ENCODE measurements at regions not wholly inside any gene's neighbourhood (a gene's known extent, or its start where the extent isn't known, plus 50 kb on each side); places are given as distances from the start of the nearest gene placed in this dataset.
"Not testable (repeated sequence)": the region's sequence is repeated elsewhere in the genome, so short reads cannot be mapped to it uniquely, and the experiment has no call there.

- DNase-seq (ENCODE audit: low spot score): no peak
Measured at GRCh38 chr4:148954011-148954749, 512.0 kb upstream of the NR3C2 start.

GRCh38 chr4:148951346-148951745 is 509.1 kb upstream of the NR3C2 start:
- no peak for DNase-seq (ENCODE audit: low spot score)

GRCh38 chr4:148946271-148946670 is 504.1 kb upstream of the NR3C2 start:
- DNase-seq (ENCODE audit: low spot score): no peak

DNA sequence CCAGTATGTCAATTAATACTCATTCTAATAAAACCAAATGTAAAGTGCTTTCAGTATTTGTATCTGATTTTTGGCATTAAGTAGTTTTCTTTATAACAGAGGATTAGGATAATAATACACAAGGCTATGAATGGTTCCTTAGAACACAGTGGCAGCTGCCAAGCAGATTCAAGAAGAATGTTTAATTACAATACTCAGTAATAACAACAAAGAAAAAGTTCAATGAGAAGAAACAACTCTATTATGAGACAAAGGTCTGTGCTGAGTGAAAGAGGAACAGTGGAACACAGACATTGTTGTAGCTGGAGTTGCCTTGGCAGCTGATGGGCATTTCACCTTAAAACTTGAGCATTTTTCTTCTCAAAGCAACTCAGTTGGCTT is 502.6 kb upstream of the NR3C2 start:
- no peak for DNase-seq (ENCODE audit: low spot score)

GRCh38 chr4:148944136-148944838 is 502.1 kb upstream of the NR3C2 start:
- no peak for DNase-seq (ENCODE audit: low spot score)

DNA sequence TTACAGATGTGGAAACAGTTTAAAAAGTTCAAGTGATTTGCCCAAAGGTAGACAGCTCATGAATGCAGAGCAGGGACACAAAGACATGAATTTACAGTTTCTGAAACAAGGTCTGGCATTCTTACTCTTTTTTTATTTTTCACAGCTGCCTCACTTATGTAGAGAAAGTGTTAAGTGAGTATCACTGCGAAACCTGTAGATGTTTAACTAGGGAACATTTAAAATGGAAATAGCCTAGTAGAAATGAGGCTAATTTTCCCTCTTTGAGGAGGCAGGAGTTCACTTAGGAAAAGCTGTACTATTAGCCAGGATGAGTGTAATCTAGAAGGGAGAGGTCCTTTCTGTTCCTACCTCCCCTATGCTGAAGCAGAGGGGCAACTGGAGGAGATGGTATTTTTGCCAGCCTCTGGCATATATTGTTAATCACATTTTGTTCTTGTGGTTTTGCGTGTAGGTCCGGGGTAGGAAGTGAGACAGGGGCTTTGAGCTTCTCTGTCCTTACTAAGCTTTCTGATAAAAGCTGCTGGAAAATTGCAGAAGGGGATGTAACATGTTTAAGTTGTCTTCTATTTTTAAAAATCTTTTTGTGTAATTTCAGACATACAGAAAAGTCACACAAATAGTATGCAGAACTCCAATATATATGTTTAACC is 492.8 kb upstream of the NR3C2 start:
- DNase-seq (ENCODE audit: low spot score): no peak

DNA sequence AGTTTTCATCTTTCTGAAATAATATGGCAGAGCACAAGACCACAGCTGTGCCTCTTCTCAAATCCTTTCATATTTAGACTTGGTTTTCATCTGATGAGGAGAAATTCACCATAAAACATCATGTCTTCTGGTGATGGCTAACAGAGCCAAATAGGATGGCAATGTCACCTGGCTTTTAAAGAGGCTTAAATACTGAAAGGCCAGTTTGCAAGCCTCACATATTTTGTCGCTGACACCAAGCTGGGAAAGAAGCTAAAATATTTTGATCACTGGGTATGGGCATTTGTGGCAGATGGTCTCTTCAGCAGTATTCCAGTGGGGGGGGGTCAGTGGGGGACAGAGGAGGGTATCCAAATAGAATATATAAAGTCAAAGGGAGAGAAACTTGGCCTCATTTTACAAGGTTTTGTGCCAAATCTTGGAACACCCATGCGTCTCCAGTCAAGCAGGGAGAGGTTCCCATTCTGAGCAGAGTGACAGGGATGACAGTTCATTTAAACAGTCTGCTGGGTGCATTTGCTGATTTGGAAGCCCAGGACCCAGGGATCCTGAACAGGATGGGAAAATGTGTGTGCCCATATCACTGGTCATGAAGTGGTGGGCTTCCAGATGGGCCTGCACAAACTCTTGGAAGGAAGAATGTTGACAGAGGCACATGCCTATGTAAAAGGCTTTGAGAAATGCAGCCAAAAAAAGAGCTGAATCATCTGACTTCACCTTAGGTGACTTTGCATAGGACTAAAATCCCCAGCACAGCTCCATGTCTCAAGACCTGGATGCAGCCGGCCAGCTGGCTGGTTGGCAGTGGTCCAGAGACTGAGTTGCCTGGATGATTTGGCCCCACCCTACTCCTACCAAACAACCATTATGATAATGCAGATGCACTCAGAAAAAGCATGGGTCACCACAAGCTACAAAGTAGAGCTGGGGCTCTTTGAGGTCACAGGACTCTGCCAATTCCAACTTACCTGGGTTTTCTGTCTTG is 484.4 kb upstream of the NR3C2 start:
- DNase-seq (ENCODE audit: low spot score): no peak

DNA sequence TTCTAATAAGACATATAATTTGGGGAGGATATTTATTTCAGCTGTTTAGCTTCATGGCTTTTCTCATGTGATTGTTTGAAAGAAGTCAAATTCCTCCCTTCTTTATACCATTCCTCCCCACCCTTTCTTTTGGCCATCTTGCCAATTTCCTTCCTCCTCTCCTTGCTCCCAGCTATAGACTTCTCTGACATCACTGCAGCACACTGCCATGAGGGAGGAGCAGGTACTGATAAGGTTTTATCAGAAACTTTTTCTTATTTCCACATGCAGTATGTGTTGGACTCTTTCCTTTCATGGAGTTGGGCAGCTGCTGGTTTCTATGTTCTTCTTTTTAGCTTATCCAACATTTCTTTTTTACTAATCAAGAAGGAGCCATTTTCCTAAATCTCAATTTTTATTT is 481.7 kb upstream of the NR3C2 start:
- no peak for DNase-seq (ENCODE audit: low spot score)

DNA sequence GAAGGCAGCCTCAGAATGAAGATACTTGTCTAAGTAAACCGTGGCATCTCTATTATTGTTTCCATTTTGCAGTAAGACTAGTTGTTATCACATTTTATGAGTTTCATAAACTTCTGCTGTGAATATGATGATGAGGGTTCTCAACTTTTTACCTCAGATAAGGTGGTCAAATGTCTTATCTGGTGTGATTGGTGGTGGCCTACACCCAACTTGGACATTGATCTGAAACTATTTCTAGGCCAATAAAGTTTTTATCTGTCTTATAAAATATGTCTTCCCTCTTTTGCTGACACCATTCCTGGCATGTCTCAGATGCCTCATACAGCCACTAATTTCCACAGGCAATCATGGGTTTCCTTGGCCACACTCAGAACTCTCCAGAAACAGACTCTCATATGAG is 480.3 kb upstream of the NR3C2 start:
- no peak for DNase-seq (ENCODE audit: low spot score)

DNA sequence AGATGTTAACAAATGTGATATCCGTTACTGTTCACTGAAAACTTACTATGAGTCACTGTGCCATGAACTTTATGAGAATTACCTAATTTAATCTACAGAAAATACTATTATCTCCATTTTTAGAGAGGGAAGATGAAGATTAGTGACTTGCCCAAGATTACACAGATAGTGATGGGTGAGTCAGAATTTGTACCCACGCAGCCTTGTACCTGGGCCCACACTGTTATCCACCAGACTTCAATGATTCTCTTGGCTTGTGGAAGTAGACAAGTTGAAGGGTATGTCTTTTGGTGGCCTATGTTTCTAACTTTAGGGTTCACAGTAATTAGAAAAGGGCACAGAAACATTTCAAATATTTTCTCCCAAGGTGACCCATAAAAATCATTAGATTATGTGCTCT is 472.5 kb upstream of the NR3C2 start:
- no peak for DNase-seq (ENCODE audit: low spot score)

GRCh38 chr4:148914301-148914700 is 472.1 kb upstream of the NR3C2 start:
- no peak for DNase-seq (ENCODE audit: low spot score)

GRCh38 chr4:148903388-148903787 is 461.2 kb upstream of the NR3C2 start:
- DNase-seq (ENCODE audit: low spot score): no peak

GRCh38 chr4:148901075-148901705 is 459.0 kb upstream of the NR3C2 start:
- no peak for DNase-seq (ENCODE audit: low spot score)

DNA sequence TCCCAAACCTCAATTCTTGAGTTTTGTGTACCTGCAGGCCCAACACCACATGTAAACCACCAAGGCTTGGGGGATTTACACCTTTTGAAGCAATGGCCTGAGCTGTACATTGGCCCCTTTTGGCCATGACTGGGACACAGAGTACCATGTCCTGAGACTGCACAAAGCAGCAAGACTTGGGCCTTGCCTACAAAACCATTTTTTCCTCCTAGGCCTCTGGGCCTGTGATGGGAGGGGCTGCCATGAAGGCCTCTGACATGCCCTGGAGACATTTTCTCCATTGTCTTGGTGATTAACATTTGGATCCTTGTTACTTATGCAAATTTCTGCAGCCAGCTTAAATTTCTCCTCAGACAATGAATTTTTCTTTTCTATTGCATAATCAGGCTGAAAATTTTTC is 455.9 kb upstream of the NR3C2 start:
- DNase-seq (ENCODE audit: low spot score): not testable (repeated sequence)

DNA sequence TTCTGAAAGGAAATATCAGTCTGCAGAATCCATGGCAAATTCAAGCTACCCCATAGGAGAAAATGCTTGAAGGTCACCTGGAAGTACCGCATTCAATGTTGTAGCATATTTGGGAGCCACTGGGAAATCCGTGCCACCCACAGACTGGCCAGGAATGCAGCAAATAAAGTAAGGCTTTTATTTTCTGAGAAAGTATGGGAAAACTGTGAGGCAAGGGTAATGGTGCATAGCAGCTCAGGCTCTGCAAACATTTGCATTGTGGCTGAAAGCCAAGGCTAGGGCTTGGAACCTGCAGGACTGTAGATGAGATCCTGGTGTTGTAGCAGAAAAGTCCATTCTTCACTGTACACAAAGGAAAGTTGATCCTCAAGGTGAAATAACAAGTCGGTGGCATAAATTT is 450.9 kb upstream of the NR3C2 start:
- DNase-seq (ENCODE audit: low spot score): no peak

DNA sequence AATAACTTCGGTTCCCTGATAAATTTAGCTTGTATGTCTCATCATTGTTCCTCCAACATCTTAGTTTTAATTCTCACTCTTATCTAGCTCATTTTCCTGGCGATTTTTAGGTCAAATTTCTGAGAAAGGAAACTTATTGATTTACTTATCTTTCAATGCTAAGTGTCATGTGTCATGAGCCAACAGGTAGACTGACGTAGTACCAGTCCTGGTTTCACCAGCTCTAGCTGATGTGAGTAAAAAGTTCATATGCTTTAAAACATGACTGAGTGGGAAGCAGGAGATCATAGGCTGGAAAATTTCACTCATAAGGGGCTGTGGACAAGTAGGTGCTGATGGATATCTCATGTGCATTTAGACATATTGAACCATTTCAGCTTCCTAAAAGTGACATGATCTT is 441.7 kb upstream of the NR3C2 start:
- DNase-seq (ENCODE audit: low spot score): no peak

DNA sequence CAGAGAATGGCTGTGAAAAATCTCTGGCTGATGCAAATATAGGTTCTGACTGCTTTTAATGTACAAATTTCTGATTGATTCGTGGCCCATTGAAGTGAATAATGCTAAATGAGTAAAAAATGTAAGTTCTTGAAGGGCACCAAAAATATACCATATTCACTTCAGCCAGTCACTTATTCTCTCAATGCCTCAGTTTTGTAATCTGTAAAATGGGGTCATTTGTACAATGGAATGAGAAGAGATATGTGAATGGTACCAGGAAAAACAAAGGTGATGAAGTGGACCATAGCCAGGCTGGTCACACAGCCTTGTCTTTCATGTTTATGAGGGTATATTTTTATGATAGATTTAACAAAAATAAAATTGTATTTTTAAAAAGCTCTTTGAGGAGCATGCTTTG is 441.2 kb upstream of the NR3C2 start:
- no peak for DNase-seq (ENCODE audit: low spot score)

DNA sequence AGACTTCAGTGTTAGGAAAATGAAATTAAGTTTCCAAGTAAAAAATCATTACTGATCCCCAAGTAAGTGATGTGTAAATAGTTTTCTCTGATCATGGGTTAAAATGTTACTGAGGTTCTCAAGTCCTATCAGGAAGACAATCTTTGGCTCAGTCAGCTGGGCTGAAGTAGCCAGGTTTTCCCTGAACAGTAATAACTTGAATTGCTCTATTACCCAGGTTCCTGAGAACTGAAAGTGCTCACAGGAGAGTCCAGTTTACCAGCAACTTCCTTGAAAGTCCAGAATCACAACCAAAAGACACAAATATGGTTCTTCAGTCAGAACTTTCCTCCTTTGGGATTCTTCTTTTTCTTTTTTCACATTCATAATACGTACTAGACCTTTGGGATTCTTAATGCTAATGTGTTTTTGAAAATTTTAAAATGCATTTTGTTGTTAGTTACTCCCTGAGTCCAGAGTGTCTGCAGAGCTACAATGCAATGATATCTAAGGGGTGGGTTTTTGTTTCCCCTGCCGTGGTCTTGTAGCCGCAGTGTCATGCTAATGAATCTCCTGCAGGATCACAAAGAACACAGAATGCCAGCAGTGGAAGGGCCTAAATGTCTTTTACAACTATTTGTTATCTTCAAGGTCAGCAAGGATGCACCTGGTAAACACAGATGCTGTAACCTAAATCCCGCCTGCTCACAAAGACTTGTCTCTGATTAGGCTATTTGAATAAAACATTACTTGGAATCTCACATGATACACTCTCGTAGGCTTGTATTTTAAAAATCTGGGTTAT is 439.8 kb upstream of the NR3C2 start:
- DNase-seq (ENCODE audit: low spot score): no peak

- no peak for DNase-seq (ENCODE audit: low spot score)
Measured at GRCh38 chr4:148874331-148874730, 432.1 kb upstream of the NR3C2 start.

GRCh38 chr4:148868191-148868590 is 426.0 kb upstream of the NR3C2 start:
- no peak for DNase-seq (ENCODE audit: low spot score)

GRCh38 chr4:148866666-148867065 is 424.5 kb upstream of the NR3C2 start:
- DNase-seq (ENCODE audit: low spot score): no peak

Measured in activated CD4-positive, alpha-beta T cell treated with anti-CD3 and anti-CD28 coated beads, Interleukin-2, Interleukin-4, amounts not matched to agents 100 ng/mL and 50 ng/mL, durations not matched to agents 16 hours and 8 hours (primary cell).